NCI-H1417 (cell line): ENCODE measurements at regions not wholly inside any gene's neighbourhood (a gene's known extent, or its start where the extent isn't known, plus 50 kb on each side); places are given as distances from the start of the nearest gene placed in this dataset.
"Not testable (repeated sequence)": the region's sequence is repeated elsewhere in the genome, so short reads cannot be mapped to it uniquely, and the experiment has no call there.

ENCODE experiments used
- DNase-seq, 3 experiments: peaks; one replicate each; lab custom pipeline; 2025; lab: John Stamatoyannopoulos, UW

DNA sequence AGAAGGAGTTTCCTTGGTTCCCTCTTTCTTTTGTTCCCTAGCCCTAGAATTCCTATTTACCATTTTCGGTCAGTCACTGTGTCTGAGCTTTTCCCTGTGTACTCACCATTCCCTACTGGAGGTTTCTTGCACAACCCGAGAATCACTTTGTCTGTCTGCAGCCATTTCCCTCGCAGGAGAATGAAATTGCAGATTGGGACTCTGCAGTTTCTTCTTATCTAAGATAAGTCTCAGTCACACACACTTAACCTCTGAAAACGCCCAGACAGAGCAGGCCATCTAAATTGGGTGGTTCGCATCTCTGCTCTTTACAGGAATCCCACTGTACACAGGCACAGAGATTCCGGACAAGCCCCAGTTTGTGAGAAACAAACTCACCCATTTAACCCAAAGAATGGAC lies 58.6 kb upstream of the CNTNAP2 start:
- DNase-seq = no peak

DNA sequence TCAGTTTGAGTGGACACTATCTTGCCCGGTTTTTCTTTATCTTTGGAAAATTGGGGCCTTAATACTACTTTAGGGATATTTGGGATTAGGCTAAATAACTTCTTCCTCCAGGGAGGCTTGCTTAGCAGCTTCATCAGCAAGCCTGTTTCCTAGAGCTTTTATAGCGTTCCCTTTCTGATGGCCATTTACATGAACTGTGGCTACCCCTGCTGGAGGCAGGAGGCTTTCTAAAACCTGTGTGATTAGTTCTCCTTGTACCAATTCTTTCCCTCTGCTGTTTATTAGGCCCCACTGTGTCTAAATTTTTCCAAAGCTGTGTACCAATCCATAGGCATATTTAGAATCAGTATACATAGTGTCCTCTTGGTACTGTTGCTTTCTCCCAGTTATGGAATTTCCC lies 61.7 kb upstream of the CNTNAP2 start:
- peak in 1 of 3 experiments; percentile 24 for DNase-seq

DNA sequence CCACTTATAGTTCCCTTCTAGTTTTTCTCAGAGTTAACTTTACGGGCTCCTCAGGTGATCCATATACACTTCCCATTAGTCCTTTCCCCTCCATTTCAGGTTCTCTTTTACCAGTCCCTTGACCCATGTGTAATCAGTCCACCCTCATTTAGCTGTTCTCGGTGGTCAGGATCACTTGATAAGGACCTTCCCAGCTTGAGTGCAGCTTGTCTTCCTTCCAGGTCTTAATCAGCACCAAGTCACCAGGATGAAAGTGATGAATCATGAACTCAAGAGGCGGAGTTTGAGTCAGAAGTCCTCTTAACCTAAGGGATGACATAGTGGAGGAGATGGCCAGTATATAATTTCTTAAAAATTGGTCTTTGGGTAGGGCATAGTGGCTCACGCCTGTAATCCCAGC lies 63.1 kb upstream of the CNTNAP2 start:
- no peak for DNase-seq

DNA sequence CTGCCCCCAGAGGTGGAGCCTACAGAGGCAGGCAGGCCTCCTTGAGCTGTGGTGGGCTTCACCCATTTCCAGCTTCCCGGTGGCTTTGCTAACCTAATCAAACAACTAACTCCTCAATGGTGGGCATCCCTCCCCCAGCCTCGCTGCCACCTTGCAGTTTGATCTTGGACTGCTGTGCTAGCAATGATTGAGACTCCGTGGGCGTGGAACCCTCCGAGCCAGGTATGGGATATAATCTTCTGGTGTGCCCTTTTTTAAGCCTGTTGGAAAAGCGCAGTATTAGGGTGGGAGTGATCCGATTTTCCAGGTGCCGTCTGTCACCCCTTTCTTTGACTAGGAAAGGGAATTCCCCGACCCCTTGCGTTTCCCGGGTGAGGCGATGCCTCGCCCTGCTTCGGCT lies 73.3 kb upstream of the CNTNAP2 start:
- DNase-seq = not testable (repeated sequence)

DNA sequence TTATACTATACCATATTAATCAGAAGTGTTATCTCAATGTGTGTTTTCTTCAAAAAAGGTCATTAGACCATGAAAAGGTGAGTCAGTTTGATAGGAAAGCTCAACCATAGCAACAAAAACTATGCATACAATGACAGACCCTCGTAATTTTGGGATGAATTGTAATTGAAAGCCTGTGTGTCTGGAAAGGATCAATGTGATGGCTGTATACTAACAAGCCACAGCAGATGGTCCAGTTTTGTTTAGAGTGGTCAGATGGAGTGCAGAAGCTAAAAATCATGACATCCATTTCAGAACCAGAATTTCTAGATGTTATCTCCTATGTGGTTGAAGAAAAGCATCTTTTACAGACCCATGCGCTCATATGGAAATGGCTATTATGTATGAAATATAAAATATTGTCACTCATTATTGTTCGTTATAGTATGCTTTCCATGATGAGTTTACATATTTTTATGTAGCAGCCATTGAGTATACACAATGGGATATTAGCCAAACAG lies 88.3 kb upstream of the CNTNAP2 start:
- DNase-seq = peak in 1 of 3 experiments; percentile 17

DNA sequence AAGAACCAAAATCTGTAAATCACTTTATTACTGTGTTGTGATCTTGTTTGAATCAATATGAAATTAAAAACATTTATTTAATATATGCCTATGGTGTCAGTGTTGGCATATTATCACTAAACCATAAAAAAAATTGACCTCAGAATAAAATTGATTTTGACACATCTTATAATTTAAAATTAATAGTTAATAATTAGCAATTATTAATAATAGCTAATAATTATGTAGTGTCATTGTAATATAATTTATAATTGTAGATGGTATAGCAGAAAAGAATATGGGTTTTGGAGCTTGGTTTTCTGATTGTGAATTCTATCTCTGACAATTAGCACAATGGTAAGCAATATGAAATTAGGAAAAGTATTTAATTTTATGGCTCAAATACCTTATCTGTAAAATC lies 89.4 kb upstream of the CNTNAP2 start:
- DNase-seq = no peak

DNA sequence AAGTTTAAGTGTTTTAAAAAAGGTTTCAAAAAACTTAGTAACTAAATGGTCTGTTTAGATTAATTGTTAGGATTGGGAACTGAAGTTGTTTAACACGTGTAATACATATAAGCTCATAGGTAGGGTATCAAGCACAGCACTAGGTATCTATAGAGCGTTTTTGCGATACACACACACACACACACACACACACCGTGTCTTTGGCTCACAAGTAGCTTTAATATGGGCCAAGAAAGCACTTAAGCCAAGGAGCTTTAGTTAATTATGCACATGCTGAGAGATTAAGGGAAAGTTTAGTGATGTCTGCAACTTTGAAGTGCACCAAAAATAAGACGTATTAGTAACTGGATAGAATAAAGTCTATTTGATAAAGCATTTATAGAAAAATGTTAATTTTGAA lies 93.8 kb upstream of the CNTNAP2 start:
- no peak for DNase-seq

DNA sequence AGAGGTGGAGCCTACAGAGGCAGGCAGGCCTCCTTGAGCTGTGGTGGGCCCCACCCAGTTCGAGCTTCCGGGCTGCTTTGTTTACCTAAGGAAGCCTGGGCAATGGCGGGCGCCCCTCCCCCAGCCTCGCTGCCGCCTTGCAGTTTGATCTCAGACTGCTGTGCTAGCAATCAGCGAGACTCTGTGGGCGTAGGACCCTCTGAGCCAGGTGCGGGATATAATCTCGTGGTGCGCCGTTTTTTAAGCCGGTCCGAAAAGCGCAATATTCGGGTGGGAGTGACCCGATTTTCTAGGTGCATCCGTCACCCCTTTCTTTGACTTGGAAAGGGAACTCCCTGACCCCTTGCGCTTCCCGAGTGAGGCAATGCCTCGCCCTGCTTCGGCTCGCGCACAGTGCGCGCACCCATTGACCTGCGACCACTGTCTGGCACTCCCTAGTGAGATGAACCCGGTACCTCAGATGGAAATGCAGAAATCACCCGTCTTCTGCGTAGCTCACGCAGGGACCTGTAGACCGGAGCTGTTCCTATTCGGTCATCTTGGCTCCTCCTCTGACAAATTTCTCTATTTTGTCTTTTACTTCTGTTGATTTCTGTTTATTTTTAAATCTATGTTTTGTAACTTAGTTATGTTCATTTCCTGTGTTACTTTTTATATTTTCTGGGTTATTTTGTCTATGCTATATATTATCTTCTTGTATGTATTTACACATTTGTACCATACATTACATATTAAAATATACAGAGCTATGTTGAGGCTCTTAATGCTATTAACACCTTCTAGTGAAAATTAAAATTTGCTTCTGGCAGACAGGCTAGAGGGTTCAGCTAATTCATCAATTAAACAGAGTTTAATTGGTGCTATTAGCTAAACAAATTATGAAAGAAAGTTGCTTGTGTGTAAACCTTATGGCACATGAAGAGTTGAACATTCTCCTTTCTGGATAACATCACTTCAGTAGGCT lies 97.3 kb upstream of the CNTNAP2 start:
- DNase-seq = not testable (repeated sequence)

DNA sequence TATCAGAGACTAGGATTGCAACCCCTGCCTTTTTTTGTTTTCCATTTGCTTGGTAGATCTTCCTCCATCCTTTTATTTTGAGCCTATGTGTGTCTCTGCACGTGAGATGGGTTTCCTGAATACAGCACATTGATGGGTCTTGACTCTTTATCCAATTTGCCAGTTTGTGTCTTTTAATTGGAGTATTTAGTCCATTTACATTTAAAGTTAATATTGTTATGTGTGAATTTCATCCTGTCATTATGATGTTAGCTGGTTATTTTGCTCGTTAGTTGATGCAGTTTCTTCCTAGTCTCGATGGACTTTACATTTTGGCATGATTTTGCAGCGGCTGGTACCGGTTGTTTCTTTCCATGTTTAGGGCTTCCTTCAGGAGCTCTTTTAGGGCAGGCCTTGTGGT lies 99.2 kb upstream of the CNTNAP2 start:
- not testable (repeated sequence) for DNase-seq

DNA sequence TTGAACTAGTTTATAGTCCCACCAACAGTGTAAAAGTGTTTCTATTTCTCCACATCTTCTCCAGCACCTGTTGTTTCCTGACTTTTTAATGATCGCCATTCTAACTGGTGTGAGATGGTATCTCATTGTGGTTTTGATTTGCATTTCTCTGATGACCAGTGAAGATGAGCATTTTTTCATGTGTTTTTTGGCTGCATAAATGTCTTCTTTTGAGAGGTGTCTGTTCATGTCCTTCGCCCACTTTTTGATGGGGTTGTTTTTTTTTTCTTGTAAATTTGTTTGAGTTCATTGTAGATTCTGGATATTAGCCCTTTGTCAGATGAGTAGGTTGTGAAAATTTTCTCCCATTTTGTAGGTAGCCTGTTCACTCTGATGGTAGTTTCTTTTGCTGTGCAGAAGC lies 102.4 kb upstream of the CNTNAP2 start:
- not testable (repeated sequence) for DNase-seq

DNA sequence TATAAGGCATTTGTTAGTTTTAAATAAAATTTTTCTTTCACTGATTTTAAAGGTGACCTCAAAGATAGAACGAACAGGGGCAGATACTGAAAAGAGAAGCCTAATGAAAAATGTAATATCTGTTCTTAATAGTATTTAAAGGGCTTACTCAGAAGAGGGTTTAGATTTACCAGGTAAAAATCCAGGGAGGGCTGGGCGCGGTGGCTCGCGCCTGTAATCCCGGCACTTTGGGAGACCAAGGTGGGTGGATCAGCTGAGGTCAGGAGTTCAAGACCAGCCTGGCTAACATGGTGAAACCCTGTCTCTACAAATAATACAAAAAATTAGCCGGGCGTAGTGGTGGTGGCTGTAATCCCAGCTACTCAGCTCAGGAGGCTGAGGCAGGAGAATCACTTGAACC lies 108.3 kb upstream of the CNTNAP2 start:
- no peak for DNase-seq

DNA sequence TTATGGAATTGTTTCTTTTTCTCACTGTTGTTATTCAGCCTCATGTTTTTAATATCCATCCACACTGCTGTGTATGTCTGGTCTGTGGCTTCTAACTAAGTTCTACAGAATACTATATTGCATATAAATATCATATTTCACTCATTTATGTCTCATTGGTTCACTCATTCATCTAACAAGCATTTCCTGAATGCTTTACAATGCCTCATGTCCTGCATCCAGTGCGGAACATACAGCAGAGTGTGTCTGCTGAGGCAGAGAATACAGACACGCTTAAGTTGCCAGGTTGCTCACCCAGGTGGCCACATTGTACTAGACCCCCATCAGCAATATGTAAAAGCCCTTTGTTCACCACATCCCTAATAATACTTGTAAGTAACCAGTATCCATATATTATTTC lies 111.8 kb upstream of the CNTNAP2 start:
- DNase-seq = no peak

DNA sequence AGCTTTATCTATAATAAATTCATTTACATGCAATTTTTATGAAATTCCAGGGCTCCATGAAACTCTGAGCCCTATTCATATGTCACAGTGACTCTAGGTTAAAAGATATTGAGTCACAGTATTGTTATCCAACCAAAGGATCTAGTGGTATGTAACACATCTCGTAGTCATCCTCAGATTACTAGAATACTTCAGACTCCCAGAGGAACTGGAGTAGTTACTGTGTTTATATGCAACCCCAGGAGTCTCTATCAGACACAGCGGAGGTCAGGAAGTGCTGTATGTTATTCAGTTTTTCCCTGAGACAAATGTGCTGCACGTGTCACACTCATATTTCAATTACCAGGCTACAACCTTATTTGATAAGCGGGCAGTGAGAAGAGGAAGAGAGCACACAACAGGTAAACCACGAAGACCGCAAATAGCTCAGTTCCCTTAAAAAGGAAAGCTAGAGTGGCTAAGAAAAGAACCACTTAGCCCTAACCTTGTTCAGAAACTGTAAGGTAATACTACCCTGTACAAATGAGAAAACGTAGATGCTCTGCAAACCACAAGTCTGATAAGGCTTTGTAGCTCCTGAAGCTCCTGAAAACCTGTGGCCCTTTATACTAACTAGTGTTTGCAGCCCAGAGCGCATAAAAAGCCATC lies 114.0 kb upstream of the CNTNAP2 start:
- no peak for DNase-seq

DNA sequence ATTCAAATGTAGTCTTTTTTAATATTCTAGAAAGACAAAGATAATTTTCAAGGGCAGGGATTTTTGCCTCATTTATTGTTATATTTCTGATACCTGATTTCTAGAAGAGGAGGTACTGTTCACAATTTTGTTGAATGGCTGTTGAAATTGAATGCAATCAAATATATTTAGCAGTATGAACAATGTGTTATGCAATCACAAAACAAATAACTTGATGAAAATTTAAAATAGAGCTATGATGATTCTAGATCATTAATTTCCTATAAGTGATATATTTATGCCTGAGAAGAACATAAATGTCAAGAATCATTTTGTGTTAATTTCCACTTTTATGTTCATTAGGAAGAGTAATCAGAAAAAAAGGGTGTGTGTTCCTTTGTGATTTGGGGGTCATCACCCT lies 114.6 kb upstream of the CNTNAP2 start:
- no peak for DNase-seq

DNA sequence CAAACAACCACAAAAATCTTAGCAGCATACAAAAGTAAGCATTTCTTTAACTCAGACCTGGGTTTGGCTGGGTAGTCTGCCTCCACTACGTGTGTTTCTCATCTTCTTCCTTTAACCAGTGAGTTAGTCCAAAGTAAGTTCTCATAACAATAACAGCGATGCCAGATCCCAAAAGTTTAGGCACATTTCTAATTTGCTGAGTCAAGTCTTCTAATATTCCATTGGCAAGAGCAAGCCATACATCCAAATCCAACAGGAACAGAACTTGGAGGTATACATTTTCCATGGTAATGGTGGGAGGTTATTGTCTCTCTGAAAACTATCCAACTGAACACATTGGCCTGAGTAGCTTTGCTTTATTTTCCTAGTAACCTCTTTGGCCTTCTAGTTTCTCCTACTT lies 115.7 kb upstream of the CNTNAP2 start:
- no peak for DNase-seq

DNA sequence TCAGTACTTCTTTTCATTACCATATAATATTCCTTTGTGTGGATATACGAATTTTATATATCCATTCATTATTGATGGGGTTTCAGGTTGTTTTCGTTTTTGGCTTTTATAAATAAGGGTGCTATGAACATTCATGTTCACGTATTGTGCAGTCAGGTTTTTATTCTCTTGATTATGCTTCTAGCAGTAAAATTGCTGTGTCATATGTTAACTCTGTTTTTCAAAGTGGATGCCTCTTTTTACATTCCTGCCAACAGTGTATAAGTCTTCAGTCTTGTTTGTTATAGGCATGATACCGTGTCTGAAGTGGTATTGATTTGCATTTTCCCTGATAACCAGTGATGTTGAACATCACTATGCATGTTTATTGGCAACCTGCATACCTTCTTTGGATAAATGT lies 127.1 kb upstream of the CNTNAP2 start:
- DNase-seq = no peak

DNA sequence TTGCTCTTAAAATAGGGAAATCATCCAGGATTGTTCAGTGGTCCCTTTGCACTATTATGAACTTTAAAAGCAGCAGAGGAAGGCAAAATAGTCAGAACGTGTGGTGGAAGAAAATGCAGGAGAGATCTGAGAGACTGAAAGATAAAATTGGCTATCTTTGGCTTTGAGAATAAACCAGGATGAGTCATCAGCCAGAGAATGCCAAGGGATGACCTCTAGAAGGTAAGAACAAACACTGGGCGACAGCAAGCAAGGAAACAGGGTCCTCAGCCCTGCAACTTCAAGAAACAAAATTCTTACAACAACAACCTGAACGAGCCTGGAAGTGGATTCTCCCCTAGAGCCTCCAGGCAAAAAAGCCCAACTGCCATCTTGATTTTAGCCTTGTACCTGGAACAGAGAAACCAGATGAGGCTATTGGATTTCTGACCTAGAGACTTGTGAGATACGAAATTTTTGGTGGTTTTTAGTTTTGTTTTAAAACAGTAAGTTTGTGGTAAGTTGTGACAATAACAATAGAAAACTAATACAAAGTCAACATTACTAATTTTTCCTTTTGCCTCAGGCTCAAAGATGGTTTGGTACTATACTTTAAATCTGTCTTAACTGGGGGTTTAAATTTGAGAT lies 130.2 kb upstream of the CNTNAP2 start:
- no peak for DNase-seq

DNA sequence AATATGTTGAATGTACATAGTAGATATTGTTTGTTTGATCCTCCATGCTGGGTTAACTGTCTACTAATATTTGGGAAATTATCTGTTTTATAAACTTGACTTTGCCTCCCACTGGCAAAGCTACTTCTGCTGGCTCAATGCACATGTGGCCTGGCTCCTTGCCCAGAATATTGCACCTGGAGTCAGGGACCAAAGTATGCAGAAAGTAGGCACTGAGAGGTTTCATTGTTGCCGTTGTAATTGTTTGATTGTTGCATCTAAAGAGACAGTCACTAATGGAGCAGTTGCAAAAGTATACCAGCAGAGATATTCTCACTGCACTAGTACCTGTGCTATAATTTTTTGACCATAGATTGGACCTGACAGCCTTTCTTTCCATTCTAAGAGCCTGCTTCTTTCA lies 137.8 kb upstream of the CNTNAP2 start:
- peak; percentile 87 to 99 (median 92) for DNase-seq

DNA sequence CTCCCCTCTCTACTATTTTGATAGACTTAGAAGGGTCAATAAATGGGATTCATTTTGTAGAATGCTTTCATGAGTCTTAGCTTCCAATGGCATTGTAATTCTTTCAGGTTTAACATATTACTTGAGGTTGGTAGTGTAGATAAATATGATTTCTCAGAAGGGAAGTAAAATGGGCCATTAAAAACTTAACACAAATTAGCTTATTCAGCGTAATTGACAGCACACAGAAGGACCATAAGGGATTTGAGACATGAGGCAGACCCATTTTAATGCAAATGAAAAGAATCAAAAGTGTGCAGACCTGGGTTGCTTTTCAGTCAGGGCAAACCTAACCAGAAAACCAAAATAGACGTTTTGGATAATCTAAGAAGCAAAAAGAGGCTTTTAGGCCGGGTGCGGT lies 156.6 kb upstream of the CNTNAP2 start:
- DNase-seq = no peak

DNA sequence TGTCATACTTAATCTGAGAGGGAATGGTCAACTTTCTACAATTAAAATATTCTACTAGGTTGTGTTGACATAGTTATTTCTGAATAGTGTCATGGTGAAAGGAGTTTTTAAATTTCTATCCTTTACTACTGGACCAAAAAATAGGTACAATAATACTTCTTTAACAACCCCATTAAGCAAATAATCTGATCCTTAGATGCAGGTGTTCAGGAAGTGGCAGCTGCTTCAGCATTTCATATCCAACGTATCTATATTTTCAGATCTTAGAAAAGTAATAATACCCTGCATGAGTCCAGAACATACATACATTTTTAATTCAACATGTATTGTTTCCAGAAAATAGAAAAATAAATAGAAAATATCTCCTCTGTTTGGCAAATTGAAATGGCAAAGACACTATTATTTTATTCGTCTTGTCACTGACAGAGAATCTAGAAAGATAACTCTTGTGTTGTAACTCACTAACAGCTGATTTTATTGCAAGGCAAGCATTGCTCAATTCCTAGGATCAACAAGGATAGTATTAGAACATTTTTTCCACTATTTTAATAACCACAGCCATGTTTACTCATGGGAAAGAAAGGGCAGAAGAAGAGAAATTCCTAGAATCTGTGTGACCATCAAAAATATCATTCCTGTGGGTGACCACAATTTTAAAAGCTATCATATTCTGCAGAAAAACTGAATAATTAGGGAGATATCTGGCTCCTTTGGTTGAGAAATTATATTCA lies 159.3 kb upstream of the CNTNAP2 start:
- peak in 1 of 3 experiments; percentile 38 for DNase-seq

DNA sequence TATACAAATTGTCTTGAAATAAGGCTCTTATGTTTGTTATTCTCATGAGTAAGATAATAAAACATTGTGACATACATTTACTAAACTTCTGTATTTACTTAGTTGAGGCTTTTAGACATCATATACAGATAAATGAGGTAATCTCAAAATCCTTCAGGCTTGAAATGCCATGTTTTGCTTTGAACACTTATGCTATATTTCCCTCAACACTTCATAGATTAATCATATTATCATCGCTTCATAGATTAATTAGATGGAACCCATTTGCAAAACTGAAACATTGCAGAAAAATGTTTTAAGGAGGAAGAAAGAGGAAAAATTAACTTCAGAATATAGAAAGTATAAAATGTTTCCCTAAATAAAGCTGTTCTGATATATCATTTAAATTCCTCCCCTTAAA lies 165.0 kb upstream of the CNTNAP2 start:
- no peak for DNase-seq

DNA sequence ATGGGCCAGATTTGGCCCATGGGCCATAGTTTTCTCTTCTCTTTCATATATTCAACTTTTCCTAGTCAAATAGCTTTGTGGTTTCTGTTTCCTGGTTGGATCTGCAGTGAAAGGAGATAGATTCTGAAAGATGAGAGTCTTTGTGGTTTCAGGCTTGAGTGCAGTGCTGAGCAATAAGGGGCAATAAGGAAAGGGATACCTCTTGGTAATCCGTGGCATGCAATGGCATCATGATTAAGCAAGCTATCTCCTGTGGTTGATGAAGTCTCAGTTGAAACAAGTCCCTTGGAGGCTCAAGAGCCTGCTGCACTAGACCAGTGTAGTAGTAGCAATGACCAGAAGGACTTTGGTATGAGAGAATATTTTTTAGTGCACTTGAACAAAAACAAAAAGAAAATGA lies 187.7 kb upstream of the CNTNAP2 start:
- DNase-seq = peak in 1 of 3 experiments; percentile 20
